SK-N-SH treated with all-trans-retinoic acid at 6 μM for 48 hours (cell line): ENCODE measurements at regions not wholly inside any gene's neighbourhood (a gene's known extent, or its start where the extent isn't known, plus 50 kb on each side); places are given as distances from the start of the nearest gene placed in this dataset.

Source experiments
- ATAC-seq: fragments of 200-7000 bp; cut with Tn5 transposase; 3 replicates; pipeline ENCODE4 v1.9.1; 2020; ENCODE audit warnings: mild to moderate bottlenecking, moderate library complexity
- CREB5 ChIP-seq: fragments of 250-450 bp; sonication (Bioruptor Pico); IDR thresholded peaks from 2 replicates; pipeline ENCODE4 v1.5.1; 2020; ENCODE audit warnings: low read depth, mild to moderate bottlenecking, moderate library complexity
- CSDC2 ChIP-seq: fragments of 250-450 bp; sonication (Bioruptor Pico); IDR thresholded peaks from 2 replicates; pipeline ENCODE4 v1.5.0; 2020; ENCODE audit warnings: mild to moderate bottlenecking, moderate library complexity
- CSRNP3 ChIP-seq: fragments of 250-450 bp; sonication (Bioruptor Pico); IDR thresholded peaks from 2 replicates; pipeline ENCODE4 v1.5.1; 2021; ENCODE audit warnings: mild to moderate bottlenecking, moderate library complexity
- ESRRG ChIP-seq: fragments of 250-450 bp; sonication (Bioruptor Pico); IDR thresholded peaks from 2 replicates; pipeline ENCODE4 v1.6.1; 2021; ENCODE audit warnings: mild to moderate bottlenecking
- GLIS3 ChIP-seq: fragments of 250-450 bp; sonication (Bioruptor Pico); IDR thresholded peaks from 2 replicates; pipeline ENCODE4 v1.5.0; 2020; ENCODE audit warnings: mild to moderate bottlenecking, moderate library complexity
- ISL1 ChIP-seq: fragments of 250-450 bp; sonication (Bioruptor Pico); IDR thresholded peaks from 2 replicates; pipeline ENCODE4 v2.1.2; 2022; ENCODE audit warnings: mild to moderate bottlenecking, moderate library complexity
- OSR1 ChIP-seq: fragments of 250-450 bp; sonication (Bioruptor Pico); IDR thresholded peaks from 2 replicates; pipeline ENCODE4 v1.8.0; 2022; ENCODE audit warnings: moderate library complexity, mild to moderate bottlenecking, inconsistent platforms
- PATZ1 ChIP-seq: fragments of 250-450 bp; sonication (Bioruptor Pico); IDR thresholded peaks from 2 replicates; pipeline ENCODE4 v1.8.0; 2020; ENCODE audit warnings: mild to moderate bottlenecking, moderate library complexity, borderline replicate concordance
- POU6F1 ChIP-seq: fragments of 250-450 bp; sonication (Bioruptor Pico); IDR thresholded peaks from 2 replicates; pipeline ENCODE4 v1.8.0; 2021; ENCODE audit warnings: low read depth, mild to moderate bottlenecking, moderate library complexity, borderline replicate concordance
- PPARA ChIP-seq: fragments of 250-450 bp; sonication (Bioruptor Pico); IDR thresholded peaks from 2 replicates; pipeline ENCODE4 v1.5.0; 2020; ENCODE audit warnings: mild to moderate bottlenecking, borderline replicate concordance
- RARB ChIP-seq: fragments of 250-450 bp; sonication (Bioruptor Pico); IDR thresholded peaks from 2 replicates; pipeline ENCODE4 v1.8.0; 2021; ENCODE audit warnings: mild to moderate bottlenecking, moderate library complexity
- SNAI2 ChIP-seq: fragments of 250-450 bp; sonication (Bioruptor Pico); IDR thresholded peaks from 2 replicates; pipeline ENCODE4 v1.5.0; 2020; ENCODE audit warnings: mild to moderate bottlenecking, moderate library complexity
- TCF4 ChIP-seq: fragments of 250-450 bp; sonication (Bioruptor Pico); IDR thresholded peaks from 2 replicates; pipeline ENCODE4 v1.8.0; 2021; ENCODE audit warnings: mild to moderate bottlenecking, moderate library complexity, borderline replicate concordance
- TOX ChIP-seq: fragments of 250-450 bp; sonication (Bioruptor Pico); IDR thresholded peaks from 2 replicates; pipeline ENCODE4 v1.8.0; 2021; ENCODE audit warnings: mild to moderate bottlenecking, moderate library complexity, borderline replicate concordance
- ZC3H10 ChIP-seq: fragments of 250-450 bp; sonication (Bioruptor Pico); IDR thresholded peaks from 2 replicates; pipeline ENCODE4 v1.5.1; 2021; ENCODE audit warnings: mild to moderate bottlenecking, moderate library complexity
- ZFP3 ChIP-seq: fragments of 250-450 bp; sonication (Bioruptor Pico); IDR thresholded peaks from 2 replicates; pipeline ENCODE4 v1.5.0; 2020; ENCODE audit warnings: mild to moderate bottlenecking, moderate library complexity
- ZFP30 ChIP-seq: fragments of 450-650 bp; formaldehyde crosslinking; IDR thresholded peaks from 2 replicates; pipeline ENCODE4 v1.5.0; 2022; ENCODE audit warnings: mild to moderate bottlenecking, moderate library complexity
- ZNF565 ChIP-seq: fragments of 450-650 bp; formaldehyde crosslinking; conservative IDR thresholded peaks from 2 replicates; pipeline ENCODE4 v1.5.0; 2020; ENCODE audit warnings: low read depth, mild to moderate bottlenecking, moderate library complexity
- ZNF70 ChIP-seq: fragments of 450-650 bp; formaldehyde crosslinking; IDR thresholded peaks from 2 replicates; pipeline ENCODE4 v1.5.0; 2020; ENCODE audit warnings: mild to moderate bottlenecking, moderate library complexity
- ZNF8 ChIP-seq: fragments of 450-650 bp; formaldehyde crosslinking; IDR thresholded peaks from 2 replicates; pipeline ENCODE4 v1.5.0; 2020; ENCODE audit warnings: mild to moderate bottlenecking, moderate library complexity

- TF ChIP-seq ZNF8 (CRISPR knock-in tag) (no peak), GLIS3 (no peak), ZNF70 (CRISPR knock-in tag) (no peak), ZFP3 (CRISPR knock-in tag) (no peak), ZFP30 (no peak), CSRNP3 (CRISPR knock-in tag) (no peak), OSR1 (CRISPR knock-in tag) (no peak), TOX (CRISPR knock-in tag) (no peak), POU6F1 (CRISPR knock-in tag) (no peak), ZC3H10 (CRISPR knock-in tag) (no peak), ZNF565 (CRISPR knock-in tag) (no peak), RARB (CRISPR knock-in tag) (no peak), SNAI2 (CRISPR knock-in tag) (no peak)
- no peak for ATAC-seq
Measured at GRCh38 chr11:41784513-41785335, 325.3 kb upstream of the LRRC4C start.

GRCh38 chr11:41786087-41786486 lies 326.6 kb upstream of the LRRC4C start:
- ATAC-seq: no peak

More at GRCh38 chr11:41786087-41786486, 326.6 kb upstream of the LRRC4C start:
- no peak for TF ChIP-seq SNAI2 (CRISPR knock-in tag)
- TF ChIP-seq ZNF565 (CRISPR knock-in tag): no peak
- no peak for TF ChIP-seq TCF4 (CRISPR knock-in tag)
- no peak for TF ChIP-seq RARB (CRISPR knock-in tag)
- TF ChIP-seq ZFP30: no peak
- TF ChIP-seq ZNF8 (CRISPR knock-in tag): no peak
- TF ChIP-seq ZC3H10 (CRISPR knock-in tag): no peak
- no peak for TF ChIP-seq ZFP3 (CRISPR knock-in tag)
- no peak for TF ChIP-seq CSRNP3 (CRISPR knock-in tag)
- no peak for TF ChIP-seq PATZ1
- no peak for TF ChIP-seq ZNF70 (CRISPR knock-in tag)
- TF ChIP-seq POU6F1 (CRISPR knock-in tag): no peak
- TF ChIP-seq CSDC2 (CRISPR knock-in tag): no peak
- TF ChIP-seq PPARA (CRISPR knock-in tag): no peak
- no peak for TF ChIP-seq CREB5 (CRISPR knock-in tag)
- TF ChIP-seq OSR1 (CRISPR knock-in tag): no peak
- TF ChIP-seq ESRRG (CRISPR knock-in tag): no peak
- TF ChIP-seq ISL1: no peak
- TF ChIP-seq, all 23 proteins: peak for 0
